ENCODE measurements at regions not wholly inside any gene's neighbourhood (a gene's known extent, or its start where the extent isn't known, plus 50 kb on each side); places are given as distances from the start of the nearest gene placed in this dataset.

- Histone ChIP-seq H3K4me1 (no peaks in the 10 kb centered on the region), H3K27ac (no peak overlapping the region), H3K36me3 (no peaks in the 10 kb centered on the region), H3K9me3 (no peaks in the 10 kb centered on the region), H3K27me3 (no peaks in the 10 kb centered on the region), H3K4me3 (no peak overlapping the region)
- TF ChIP-seq POLR2A (IDR thresholded peaks at IDR 0.05): no peak
- no peak for TF ChIP-seq CTCF (IDR thresholded peaks at IDR 0.05)
- WGBS, 4 donors: 81 to 91% (median 86%) methylated on average over 3 of the region's 3 CpGs
- DNase-seq (no peak), ATAC-seq (no peak)
- intact Hi-C loops (cut with DNase I): no loop called here
Observed at GRCh38 chr2:13137679-13138078, 420.9 kb downstream of the TRIB2 start.

- Histone ChIP-seq H3K36me3 (no peaks in the 10 kb centered on the region), H3K9me3 (no peaks in the 10 kb centered on the region), H3K4me1 (no peaks in the 10 kb centered on the region), H3K27me3 (no peaks in the 10 kb centered on the region), H3K27ac (no peak overlapping the region), H3K4me3 (no peak overlapping the region)
- WGBS, 4 donors: 77 to 86% (median 83%) methylated on average over 2 of the region's 2 CpGs
- ATAC-seq (no peak), DNase-seq (no peak)
- intact Hi-C loops (cut with DNase I): no loop called here
- TF ChIP-seq CTCF (IDR thresholded peaks at IDR 0.05) (no peak), POLR2A (IDR thresholded peaks at IDR 0.05) (no peak)
Observed at GRCh38 chr2:13141315-13141714, 424.6 kb downstream of the TRIB2 start.

- Histone ChIP-seq H3K36me3 (no peaks in the 10 kb centered on the region), H3K9me3 (no peaks in the 10 kb centered on the region), H3K27me3 (no peaks in the 10 kb centered on the region), H3K27ac (no peak overlapping the region), H3K4me3 (no peak overlapping the region), H3K4me1 (no peaks in the 10 kb centered on the region)
- intact Hi-C loops (cut with DNase I): no loop called here
- no peak for DNase-seq
- no peak for TF ChIP-seq CTCF (IDR thresholded peaks at IDR 0.05)
- TF ChIP-seq POLR2A (IDR thresholded peaks at IDR 0.05): no peak
- 23 to 38% (median 33%) methylated on average over 2 of the region's 2 CpGs for WGBS, 4 donors
- ATAC-seq: no peak
Observed at GRCh38 chr2:13143451-13143850, 426.7 kb downstream of the TRIB2 start.

- Histone ChIP-seq H3K36me3 (no peaks in the 10 kb centered on the region), H3K4me3 (no peak overlapping the region), H3K4me1 (no peaks in the 10 kb centered on the region), H3K27me3 (no peaks in the 10 kb centered on the region), H3K27ac (no peak overlapping the region), H3K9me3 (peaks cover 0 to 3% (median 0%) of the 10 kb centered on the region in 12 donors)
- WGBS, 4 donors: 44 to 51% (median 49%) methylated on average over 2 of the region's 2 CpGs
- DNase-seq: no peak
- ATAC-seq: no peak
- intact Hi-C loops (cut with DNase I): no loop called here
- TF ChIP-seq CTCF (IDR thresholded peaks at IDR 0.05) (no peak), POLR2A (IDR thresholded peaks at IDR 0.05) (no peak)
Observed at GRCh38 chr2:13156916-13157315, 440.2 kb downstream of the TRIB2 start.

Data from heart left ventricle (tissue), 16 donors.